22Rv1 (cell line): ENCODE measurements at regions not wholly inside any gene's neighbourhood (a gene's known extent, or its start where the extent isn't known, plus 50 kb on each side); places are given as distances from the start of the nearest gene placed in this dataset.

ENCODE experiments used
- ZFX ChIP-seq: fragments of 450-650 bp; IDR thresholded peaks from 2 replicates; pipeline ENCODE4 v1.6.1; 2017; ENCODE audit warnings: antibody characterized with exemption, borderline replicate concordance
- TF ChIP-seq, protein P1 (sequence below): fragments of 450-650 bp; IDR thresholded peaks from 2 replicates; pipeline ENCODE4 v1.5.1; 2017; ENCODE audit warnings: mild to moderate bottlenecking

DNA sequence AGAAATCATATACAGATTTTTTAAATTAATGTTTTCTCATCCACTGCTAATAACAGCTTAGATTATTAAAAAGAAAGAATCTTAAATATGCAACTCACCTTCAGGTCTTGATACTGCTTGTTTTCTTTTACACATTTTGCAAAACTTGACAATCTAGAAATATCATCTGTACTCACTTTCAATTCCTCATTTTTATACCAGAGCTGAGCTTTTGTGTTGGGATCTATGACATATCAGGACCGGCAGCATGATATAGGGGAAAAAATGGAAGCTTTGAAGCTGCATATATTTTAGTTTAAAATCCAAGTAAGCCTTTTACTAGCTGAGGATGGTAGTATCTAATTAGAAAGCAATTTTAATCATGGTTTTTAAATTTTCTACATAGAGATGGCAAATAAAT lies 75.7 kb upstream of the SMARCA2 start:
- TF ChIP-seq, protein P1, sequence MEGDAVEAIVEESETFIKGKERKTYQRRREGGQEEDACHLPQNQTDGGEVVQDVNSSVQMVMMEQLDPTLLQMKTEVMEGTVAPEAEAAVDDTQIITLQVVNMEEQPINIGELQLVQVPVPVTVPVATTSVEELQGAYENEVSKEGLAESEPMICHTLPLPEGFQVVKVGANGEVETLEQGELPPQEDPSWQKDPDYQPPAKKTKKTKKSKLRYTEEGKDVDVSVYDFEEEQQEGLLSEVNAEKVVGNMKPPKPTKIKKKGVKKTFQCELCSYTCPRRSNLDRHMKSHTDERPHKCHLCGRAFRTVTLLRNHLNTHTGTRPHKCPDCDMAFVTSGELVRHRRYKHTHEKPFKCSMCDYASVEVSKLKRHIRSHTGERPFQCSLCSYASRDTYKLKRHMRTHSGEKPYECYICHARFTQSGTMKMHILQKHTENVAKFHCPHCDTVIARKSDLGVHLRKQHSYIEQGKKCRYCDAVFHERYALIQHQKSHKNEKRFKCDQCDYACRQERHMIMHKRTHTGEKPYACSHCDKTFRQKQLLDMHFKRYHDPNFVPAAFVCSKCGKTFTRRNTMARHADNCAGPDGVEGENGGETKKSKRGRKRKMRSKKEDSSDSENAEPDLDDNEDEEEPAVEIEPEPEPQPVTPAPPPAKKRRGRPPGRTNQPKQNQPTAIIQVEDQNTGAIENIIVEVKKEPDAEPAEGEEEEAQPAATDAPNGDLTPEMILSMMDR, result no peak
- no peak for TF ChIP-seq ZFX
